ENCODE measurements at regions not wholly inside any gene's neighbourhood (a gene's known extent, or its start where the extent isn't known, plus 50 kb on each side); places are given as distances from the start of the nearest gene placed in this dataset.

DNA sequence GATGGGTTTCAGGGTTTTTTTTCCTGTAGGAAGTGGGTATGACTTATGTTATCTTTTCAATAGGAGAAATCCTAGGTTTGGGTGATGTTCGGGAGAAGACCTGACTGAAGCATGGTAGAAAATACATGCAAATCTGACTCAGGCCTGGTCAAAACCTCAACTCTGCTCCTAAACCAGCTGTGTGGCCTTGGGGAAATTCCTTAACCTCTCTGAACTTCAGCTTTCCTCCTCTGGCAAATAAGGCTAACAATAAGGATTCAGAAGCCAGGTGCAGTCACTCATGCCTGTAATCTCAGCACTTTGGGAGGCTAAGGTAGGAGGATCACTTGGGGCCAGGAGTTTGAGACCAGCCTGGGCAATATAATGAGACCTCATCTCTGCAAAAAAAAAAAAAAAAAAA, 148.5 kb downstream of the PHETA1 start:
- DNase-seq, result no peak

DNA sequence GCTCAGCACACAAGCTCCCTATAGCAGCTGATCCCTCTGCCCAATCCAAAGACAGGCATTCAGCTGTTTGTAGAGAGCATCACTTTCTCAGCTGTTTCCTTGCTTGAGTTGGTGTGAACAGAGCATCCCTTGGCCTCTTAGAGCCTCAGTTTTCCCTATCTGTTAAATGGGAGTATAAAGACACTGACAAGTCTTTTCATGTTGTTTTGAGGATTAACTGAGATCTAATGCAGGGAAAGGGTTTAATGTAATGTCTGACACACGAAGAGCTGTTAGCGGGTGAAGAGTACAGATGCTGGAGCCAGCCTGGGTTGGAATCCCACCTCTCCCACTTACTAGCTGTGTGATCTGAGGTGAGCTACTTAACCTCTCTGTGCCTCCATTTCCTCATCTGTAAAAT, 149.5 kb downstream of the PHETA1 start:
- DNase-seq, result no peak

DNA sequence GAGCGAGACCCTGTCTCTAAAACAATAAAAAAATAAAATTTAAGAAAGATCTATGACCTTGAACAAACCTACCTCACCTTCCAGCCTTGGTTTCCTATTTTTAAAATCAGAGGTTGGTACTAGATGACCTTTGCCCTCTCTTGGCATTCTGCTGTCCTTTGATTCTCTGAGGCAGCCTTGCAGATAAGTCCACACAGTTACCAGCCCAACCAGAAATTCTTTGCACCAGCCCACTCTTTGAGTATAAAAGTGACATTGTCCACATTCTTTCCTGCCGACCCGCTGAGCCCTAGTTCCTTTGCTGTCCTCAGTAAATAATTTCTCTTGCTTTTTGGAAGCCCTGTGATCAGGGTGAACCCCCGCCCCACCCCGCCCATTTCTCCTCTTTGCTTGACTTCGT, 150.4 kb downstream of the PHETA1 start:
- DNase-seq, result no peak

DNA sequence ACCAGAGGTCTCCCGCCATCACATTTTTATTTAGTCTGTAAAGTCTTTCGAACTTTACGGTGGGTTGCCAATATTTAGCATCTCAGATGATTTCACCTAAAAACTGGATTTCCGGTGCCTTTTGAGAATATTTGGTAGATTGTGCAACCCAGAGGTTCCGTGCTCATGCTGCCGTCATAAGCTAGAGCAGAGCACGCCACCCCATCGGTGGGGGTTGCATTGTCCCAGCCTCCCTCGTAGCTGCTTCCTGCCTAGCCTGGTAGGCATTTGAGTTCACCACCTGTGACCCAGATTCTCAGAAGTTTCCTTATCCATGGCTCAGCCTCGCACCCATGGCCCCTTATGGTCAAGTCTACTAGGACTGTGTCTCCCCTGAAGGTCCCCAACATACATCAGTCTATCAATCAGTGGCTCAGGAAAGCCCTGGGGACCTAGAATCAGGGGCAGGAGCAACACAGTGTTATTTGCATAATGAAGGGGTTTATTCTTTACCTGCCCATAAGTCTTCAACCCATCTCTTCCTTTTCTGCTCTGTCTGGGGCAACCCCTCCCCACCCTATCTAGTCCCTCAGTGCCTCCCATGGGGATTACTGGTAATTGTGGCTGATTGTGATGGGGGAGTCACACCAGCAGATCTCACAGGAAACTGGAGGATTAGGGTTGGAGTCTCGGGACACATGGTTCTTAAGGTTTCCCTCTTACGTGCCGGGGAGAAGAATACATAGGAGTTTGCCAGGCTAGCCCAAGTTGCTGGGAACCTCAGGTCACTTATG, 152.3 kb downstream of the PHETA1 start:
- no peak for DNase-seq

DNA sequence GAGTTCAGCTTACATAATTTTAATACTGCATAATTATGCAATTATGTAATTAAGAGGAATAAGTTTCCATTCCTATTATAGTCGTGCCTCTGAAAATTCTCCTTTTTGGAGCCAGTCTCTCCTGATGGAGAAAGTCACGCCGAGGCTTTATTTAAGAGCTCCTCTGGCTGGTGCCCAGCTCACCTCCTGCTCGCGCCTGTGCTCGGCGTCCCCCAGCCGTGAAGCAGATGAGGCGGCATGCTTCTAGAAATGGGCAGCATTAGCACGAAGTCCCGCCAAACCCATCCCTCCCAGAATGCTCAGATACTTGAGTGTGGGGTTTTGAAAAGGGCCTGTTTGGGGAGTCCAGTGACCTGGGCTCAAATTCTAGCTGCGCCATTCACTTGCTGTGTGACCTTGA, 153.0 kb downstream of the PHETA1 start:
- no peak for DNase-seq

DNA sequence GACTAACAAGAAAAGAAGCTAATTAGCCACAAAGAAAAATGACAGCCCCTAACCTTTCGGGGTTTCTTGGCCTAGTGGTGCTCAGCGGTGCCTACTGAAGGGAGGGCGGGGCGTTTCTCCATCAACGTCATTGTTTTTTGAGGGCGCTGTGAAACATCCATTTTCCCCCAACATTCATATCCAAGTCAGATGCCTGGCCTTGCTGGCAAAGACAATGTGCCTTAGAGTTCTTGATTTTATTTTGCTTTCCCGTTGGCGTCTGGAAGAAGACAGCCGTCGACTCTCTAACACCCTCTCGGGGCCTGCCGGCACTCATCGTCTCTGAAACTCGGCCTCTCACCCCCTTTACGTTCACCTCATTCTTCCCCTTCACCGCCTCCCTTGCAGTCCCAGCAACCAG, 154.5 kb downstream of the PHETA1 start:
- no peak for DNase-seq

DNA sequence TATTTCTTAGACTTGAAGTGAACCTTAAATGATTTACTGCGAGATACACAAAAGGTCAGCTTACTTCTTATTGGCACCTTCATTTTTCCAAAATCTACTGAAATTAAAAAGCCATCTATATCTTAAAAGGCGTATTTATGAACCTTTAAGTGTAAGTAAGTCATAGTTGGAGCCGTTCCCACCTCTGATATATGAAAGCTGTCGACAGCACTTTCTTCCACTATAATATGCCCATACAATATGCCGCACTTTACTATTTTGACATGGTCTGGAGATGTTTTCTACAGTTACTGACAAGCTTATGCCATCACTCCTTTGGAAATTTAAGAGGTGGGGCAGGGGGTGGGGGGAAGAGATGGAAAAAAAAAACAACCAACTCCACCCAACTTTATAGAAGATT, 155.3 kb downstream of the PHETA1 start:
- DNase-seq, result no peak

DNA sequence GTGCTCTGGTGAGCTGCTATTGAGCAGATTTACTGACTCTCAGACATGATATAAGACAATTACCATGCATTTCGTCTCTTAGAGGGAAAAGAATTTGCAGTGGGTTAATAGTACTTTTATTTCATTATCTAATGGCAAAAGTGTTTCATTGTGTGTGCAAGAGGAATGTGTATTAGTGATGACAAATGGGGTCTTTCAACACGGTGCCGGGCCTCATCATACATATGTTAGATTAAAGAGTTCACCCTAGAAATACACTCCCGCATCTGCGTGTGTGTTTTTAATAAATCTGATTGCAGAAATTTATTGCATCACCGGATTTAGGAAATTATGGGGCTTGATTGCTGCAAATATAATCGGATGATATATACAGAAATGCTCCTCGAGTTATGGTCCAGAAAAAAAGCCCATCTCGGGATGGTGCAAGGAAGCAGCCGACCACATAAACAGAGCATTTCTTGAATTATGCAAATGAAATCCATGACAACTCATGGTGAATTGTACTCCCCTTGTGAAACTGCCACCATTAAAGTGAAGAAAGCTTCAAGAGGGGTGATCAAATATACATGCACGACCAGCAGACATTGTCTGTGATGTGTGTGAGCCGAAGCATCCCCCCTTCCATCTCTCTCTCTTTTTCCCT, 156.0 kb downstream of the PHETA1 start:
- no peak for DNase-seq

DNA sequence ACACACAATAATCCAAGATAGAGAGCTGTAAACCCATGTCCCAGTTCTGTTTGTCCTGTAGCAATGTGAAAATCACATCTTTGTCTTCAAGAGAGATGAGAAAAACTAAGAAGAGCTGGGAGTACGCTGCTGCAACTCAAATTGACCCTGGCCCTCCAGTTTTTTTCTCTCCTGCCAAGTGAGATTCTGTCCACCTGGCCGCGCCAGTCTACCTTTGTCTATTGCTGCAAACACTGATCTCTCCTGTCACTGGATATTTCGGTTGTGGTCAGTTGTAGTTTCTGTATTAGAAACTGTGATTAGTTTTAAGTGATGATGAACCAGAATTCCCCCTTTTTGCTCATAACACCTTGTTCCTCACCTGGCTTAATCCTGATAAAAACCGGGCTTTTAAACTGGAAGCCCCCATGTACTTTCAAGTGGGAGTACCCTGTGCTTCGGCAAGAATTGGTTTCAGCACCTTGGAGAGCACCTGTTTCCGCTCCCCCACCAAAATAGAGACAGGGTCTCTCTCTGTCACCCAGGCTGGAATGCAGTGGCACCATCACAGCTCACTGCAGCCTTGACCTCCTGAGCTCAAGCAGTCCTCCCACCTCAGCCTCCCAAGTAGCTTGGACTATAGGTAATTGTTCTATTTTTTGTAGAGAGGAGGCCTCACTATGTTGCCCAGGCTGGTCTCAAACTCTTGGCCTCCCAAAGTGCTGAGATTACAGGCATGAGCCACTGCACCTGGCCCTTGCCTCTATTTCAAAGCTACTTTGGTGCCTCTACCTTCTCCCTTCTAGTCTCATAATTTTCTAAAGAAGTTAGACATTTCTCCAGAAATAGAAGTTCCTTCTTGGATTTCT, 156.8 kb downstream of the PHETA1 start:
- no peak for DNase-seq

DNA sequence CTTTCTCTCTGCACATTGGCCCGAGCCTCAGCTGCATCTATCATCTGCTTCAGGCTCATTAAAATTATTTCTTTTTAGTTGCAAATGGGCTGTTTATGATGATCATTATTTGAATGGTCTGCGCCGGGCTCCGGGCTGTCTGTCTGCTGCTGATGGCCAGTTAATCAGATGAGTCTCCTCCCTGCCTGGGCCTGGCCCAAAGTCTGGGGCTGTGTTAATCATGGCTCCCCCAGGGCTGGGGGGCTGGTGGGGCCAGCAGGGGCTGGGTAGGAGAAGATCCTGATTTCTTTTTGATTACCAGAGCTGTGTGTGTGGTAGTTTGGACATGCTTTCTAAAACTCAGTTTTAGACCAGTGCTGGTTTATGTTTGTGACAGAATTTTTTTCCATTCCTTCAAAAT, 159.1 kb downstream of the PHETA1 start:
- DNase-seq, result no peak

DNA sequence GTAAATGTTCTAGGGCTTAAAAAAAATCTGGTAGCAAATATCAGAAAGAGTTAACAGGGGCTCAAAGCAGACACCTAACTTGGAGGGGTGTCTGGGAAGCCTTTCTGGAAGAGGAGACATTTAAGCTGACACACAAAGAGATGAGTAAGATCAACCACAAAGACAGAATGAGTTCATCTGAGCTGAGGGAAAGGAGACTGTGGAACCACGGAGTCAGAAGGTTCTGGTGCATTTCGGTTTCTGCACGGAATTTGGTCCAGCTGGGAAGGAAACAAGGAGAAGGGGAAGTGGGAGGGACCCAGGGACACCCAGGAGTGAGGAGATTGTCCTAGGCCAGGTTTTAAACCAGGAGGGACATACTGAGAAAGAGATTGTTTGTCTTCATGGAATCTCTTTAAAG, 161.1 kb downstream of the PHETA1 start:
- DNase-seq, result no peak

DNA sequence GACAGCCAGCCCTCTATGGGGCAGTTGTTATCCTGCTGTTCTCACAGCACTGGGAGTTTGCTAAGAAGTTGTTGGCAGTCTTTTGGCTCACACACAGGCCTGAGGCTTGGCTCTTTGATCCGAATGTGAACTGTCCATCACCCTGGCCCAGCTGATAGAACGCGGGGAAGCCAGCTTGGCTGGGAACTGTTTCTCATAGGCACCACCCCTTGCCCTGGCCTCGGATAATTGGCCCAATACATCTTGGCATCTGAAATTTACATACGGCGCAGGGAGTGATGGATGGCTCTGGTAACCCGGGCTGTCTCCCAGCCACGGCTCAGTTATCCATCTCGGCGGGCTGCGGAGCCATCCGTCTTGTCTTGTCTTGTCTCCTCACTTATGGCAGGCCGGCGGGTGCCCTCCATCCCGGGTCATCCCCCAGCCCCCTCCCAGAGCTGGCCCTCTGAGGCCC, 164.1 kb downstream of the PHETA1 start:
- no peak for DNase-seq

DNA sequence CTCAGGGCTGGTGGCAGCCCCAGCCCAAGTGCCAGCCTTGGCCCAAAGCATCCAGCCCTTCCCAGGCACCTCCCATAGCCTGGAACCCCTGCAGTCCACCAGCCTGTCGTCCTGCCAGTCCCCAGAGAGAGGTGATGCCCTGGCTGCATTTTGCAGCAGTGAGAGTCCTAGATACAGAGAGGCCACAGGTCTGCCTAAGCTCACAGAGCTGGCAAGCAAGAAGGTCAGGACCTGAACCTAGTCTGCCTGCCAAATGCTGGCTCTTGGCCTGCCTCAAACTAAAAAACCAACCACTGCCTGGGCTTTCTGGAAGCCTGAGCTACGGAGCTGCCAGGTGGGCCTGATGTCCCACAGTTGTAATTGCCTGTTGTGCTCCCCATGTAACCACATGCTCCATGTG, 164.9 kb downstream of the PHETA1 start:
- DNase-seq, result no peak

DNA sequence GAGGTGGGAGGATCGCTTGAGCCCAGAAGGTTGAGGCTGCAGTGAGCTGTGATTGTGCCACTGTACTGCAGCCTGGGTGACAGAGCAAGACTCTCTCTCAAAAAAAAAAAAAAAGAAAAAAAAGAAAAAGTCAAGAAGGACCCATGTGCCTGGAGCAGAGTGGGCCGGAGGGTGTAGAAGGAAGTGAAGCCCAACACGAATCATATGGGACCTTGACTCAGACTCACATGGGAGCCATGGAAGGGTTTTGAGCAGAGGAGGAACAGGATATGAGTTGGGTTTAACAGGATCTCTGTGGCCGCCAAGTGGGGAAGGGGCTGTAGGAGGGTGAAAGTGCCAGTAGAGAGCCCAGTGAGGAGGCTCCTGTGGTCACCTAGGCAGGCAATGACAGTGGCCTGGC, 165.4 kb downstream of the PHETA1 start:
- DNase-seq, result no peak

DNA sequence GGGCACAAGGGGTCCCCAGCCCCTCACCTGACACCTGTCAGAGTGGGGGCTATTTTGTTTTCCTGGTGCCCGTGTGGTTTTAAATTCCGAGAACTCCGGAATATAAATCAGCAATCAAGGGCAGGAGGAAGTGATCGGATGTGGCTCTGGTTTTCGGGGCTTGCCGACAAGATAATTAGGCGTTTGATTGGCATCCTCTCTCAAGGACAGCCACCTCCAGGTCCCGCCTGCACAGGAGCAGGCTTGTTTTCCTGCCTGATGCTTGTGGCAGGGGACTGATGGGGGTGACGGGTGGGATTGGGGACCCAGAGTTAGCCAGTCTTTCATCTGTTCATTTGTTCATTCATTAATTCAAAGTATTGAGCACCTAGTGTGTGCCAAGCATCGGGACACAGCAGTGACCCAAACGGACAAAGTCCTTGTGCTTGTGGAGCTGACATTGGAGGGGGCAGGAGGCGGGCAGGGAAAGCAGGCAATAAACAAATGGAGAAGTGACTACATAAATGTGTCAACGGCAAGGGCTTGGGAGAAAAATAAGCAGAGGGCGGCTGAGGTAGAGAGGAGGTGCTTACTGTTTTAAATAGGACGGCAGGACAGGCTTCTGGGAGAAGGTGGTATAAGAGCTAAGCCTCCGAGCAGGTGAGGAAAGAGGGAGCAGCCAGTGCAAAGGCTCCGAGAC, 166.5 kb downstream of the PHETA1 start:
- DNase-seq, result no peak

DNA sequence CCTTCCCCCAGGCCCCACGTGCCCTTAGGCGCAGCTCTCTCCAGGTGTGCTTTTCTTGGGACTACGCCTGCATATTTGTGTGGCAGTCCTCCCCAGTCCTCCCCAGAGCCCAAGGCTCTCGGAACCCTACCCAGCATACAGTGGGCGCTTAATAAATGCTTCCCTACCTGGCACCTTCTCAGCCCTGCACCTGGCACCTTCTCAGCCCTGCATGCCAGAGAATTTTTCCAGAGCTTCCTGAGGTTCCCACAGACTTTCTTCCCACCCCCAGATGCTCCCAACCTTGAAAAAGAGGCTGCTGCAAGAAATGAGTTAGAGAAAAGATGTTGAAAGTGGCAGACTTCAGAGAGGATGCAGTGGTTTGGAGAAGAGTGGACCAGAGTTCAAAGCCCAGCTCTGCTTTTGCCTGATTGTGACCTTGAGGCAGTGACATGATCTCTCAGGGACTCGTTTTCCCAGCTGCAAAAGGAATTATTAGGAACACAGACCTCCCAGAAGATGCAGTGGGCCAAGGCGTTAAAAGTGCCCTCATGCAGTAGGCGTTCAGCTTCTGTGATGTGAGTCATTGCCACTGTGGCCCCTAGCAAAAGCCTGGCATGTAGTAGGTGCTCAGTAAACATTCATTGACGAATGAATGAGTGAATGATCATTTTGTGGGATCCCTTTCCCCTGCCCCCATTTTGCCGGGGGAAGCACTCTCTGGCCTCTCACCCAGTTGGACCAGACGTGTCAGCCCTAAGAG, 167.2 kb downstream of the PHETA1 start:
- no peak for DNase-seq

DNA sequence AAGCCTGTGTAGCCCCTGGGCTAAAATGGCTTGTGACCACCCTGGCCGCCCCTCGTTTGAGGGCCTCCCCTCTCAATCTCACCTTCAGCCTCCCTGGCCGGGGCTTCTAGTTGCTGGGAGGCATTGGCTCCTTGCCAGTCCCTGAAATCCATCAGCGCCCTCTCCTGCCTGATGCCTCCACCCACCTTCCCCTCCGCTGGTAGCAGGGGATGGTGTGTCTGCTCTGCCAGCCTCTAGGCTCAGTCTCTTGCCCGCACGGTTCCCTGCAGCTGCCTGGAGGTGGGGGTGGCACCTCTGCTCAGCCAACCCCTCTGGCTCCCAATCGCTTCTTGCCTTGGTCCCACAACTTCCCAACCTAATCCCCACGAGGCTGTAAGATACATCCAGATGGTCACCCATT, 167.9 kb downstream of the PHETA1 start:
- no peak for DNase-seq

DNA sequence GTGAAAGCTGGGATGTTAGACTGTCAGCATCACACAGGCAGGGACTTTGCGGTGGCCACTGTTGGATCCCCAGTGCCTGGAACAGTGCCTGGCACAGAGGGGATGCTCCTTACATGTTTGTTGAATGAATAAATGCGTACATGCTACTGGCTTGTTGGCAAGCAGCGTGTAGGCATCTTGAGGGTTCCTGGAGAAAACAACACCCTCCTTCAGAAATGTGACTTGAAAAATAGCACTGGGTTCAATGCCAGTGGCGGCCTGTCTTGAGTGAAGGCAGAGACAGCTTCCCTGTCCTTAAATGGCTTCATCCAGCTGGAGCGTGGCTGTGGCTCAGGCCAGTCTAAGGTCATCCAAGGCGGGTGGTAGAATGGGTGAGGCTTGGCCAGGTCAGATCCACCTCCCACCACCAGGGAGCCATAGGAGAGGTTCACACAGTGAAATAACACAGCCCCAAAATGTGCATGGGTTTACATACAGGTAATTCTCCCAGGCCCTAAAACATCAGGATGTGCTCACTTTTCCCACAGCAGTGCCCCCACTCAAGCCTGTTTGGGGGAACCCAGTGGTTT, 171.4 kb downstream of the PHETA1 start:
- no peak for DNase-seq

DNA sequence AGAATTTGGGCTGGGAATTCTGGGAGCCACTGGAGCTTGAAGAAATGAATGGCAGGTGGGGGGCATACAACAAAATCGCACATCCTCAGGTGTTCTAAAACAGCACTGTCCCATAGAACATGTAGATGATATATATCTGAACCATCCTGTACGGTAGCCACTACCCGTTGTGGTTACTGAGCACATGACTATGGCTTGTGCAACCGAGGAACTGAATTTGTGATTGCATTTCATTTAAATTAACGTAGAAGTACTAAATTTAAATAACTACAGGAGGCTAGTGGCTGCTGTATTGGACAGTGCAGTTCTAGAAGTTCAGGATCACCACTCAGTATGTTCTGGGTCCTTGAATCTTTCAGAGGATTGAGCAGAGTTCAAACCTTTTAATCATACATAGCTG, 172.4 kb downstream of the PHETA1 start:
- DNase-seq, result no peak

DNA sequence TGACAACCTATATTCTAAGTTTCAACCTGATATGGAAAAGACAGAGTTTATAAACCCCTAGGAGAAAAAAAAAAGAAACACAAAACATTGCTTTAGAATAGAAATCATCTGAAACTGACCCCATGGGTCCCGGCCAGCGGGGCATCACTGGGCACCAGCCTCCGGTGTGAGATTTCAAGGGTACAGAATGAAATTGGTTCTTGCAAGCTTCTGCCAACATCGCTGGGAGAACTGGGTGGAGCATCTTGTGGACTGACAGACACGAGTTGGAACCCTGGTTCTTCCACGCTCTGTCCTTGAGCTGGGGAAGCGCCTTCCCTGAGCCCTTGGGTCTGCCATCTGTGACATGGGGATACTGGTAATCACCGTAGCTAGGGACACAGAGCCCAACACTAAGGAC, 173.6 kb downstream of the PHETA1 start:
- no peak for DNase-seq

DNA sequence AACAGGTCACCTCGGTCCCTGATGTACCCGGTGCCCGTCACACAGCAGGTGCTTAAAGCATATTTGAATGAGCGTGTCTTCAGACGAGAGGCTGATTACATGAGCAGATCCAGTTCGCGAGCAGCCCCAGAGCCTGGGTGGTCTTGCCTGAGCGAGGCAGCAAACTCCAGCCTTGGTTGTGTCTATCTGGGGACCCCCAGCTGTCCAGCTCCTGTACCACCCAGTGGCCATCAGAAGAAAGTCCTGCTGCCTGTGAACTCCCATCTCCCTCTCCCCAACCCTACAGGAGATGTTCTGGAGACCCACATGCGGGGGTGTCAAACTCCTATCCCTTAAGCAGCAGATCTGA, 174.2 kb downstream of the PHETA1 start:
- no peak for DNase-seq

DNA sequence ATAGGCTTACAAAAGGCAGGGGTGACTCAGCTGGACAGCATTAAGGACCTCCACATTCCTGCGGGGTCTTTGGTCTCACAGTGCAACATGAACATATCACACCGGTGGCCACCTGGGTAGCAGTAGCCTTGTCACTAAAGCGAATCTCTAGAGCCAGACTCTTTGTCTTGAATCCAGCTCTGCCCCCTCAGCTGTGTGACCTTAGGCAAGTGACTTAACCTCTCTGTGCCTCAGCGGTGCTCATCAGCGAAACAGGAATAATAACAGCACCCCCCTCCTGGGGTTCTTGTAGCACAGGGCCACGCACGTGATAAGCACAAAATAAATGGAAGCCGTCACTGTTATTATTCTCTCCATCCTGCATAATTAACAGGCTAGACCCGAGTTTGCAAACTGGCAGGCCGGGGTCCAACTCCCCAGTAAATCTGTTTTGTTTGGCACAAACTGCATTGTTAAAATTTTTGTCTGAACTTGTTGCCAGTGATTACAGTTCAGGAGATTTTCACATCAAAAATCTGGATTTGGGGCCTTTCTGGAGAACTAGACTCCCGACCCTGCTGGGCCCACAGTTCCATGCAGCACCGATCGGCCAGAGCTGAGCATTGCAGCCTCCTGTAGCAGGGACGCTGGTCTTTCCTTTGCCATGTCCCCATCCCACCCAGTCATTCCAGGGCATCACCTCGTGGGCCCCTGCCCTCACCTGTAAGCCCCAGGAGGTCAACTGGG, 174.8 kb downstream of the PHETA1 start:
- no peak for DNase-seq

All from amniotic stem cell (primary cell).